ENCODE measurements at regions not wholly inside any gene's neighbourhood (a gene's known extent, or its start where the extent isn't known, plus 50 kb on each side); places are given as distances from the start of the nearest gene placed in this dataset.

DNA sequence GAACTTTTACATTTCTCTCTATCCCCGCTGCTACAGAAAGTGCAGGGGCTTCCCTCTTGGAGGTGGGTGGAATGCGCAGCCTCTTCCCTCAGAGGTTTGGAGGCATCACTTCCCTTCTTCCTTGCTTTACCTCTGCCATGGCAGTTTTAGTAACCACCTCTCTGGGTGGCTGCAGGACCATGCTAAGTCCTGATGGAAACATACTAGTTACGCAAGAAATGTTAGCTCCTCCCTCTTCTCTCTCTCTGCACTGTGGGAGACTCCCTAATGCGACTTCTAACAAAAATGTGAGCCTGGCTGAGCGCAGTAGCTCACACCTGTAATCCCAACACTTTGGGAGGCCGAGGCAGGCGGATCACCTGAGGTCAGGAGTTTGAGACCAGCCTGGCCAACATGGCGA is 116.8 kb upstream of the RAB6C start:
- TF ChIP-seq, protein P1, sequence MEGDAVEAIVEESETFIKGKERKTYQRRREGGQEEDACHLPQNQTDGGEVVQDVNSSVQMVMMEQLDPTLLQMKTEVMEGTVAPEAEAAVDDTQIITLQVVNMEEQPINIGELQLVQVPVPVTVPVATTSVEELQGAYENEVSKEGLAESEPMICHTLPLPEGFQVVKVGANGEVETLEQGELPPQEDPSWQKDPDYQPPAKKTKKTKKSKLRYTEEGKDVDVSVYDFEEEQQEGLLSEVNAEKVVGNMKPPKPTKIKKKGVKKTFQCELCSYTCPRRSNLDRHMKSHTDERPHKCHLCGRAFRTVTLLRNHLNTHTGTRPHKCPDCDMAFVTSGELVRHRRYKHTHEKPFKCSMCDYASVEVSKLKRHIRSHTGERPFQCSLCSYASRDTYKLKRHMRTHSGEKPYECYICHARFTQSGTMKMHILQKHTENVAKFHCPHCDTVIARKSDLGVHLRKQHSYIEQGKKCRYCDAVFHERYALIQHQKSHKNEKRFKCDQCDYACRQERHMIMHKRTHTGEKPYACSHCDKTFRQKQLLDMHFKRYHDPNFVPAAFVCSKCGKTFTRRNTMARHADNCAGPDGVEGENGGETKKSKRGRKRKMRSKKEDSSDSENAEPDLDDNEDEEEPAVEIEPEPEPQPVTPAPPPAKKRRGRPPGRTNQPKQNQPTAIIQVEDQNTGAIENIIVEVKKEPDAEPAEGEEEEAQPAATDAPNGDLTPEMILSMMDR (optimal IDR thresholded peaks at IDR 0.05 in 1 of 3, IDR thresholded peaks at IDR 0.05 in 1 of 3, conservative IDR thresholded peaks at IDR 0.05 in 1 of 3; ENCODE audit: extremely low read depth in 1 of 3, insufficient read depth in 2 of 3, low read length in 3 of 3), result no peak
- TF ChIP-seq EZH2 (IDR thresholded peaks at IDR 0.05; ENCODE audit: low read length), result no peak
